ENCODE measurements at regions not wholly inside any gene's neighbourhood (a gene's known extent, or its start where the extent isn't known, plus 50 kb on each side); places are given as distances from the start of the nearest gene placed in this dataset.

DNA sequence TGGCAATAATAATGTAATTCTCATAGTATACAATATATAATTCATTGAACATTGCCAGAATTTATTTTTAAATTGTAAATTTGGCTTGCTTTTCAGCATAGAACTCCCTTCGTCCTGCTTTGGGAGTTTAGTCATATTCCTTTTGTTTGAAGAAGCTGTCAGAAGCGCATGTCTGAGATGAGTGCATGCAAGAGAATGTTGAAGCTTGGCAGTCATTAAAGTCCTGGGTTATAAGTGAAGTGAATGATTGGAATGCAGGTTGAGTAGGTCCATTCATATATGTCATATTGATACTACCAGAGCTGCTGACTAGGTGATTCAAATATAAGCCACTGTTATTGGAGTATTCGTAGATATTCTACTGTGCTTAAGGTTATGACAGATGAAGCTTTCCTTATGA is 243.6 kb upstream of the MDFIC2 start:
- no peak for DNase-seq

DNA sequence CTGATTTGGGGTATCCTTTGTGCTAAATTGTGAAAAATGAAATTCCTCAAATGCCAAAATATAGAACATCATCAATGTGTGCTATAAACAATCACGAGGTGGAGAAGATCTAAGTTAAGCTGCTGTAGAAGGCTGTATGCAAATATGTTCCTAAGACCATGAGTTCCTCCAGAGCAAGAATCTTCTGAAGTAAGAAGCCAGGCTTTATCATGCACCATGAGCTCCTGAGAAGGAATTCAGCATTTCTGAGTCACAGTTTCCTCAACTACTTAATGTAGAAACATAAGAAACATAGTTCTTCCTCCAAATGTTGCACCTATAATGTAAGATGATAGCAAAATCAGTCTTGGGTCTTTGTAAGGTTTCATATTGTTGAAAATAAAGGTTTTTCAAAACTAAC is 241.7 kb upstream of the MDFIC2 start:
- no peak for DNase-seq

DNA sequence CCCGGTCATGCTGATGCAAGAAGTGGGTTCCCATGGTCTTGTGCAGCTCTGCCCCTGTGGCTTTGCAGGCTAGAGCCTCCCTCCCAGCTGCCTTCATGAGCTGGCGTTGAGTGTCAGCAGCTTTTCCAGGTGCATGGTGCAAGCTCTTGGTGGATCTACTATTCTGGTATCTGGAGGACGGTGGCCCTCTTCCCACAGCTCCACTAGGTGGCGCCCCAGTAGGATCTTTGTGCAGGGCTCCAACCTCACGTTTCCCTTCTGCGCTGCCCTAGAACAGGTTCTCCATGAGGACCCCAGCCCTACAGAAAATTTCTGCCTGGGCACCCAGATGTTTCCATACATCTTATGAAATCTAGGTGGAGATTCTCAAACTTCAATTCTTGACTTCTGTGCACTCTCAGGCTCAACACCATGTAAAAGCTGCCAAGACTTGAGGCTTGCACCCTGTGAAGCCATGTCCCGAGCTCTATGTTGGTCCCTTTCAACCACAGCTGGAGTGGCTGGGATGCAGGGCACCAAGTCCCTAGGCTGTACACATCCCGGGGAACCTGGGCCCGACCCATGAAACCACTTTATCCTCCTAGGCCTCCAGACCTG is 238.4 kb upstream of the MDFIC2 start:
- DNase-seq: peak in 3 of 14 donors; percentile 0 to 19 (median 16)

DNA sequence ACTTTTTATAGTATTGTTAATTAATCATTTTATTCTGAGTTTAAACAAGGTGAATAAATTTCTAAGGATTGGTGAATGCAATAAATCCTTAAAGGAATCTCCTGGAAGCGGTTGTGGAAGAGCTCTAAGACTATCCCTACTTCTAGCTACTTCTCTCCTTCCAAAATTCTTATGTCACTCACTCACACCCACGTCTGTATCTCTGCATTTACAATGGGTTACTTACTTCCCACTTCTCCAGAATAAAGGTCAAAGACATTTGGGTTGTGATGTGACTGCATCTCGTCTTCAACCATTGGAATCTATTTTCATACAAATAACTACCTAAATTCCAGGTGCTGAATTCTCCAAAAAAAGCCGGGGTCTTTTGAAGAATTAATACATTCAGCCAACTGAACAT is 234.2 kb upstream of the MDFIC2 start:
- DNase-seq: no peak

DNA sequence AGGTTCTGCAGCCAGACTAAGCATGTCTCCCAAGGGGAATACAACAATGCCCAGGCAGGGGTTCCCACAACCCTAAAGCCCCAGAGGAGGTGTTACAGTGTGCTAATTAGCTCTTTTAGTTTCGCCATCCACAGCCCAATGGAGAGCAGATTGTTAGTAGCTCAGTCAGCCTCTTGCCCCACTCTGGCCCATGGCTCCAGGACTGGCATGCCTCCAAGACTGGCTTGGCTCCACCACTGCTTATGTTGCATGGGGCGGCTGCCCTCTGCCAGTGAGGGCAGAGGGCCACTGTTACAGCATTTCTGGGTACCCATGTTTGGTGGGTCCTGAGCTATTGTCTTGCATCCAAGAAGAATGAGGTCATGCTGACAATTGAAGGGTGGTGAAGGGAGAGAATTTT is 231.1 kb upstream of the MDFIC2 start:
- DNase-seq: no peak

DNA sequence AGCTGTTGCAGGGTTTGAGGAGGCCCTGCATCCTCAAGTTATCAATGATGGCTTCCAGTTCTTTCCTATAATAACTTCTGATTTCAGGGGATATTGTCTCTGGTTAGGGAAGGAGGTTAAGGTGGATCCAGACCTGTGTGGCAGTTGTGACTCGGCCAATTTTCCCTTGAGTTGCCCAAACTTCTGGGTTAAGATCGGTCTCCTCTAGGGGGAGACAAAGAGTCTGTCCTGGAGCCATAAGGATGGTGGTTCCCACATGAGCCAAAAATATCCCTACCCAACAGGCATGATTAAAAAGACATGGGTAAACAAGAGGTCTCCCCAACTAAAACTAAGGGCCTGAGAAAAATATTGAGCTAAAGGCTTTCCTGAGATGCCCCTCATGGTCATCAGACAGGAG is 227.5 kb upstream of the MDFIC2 start:
- DNase-seq: no peak

DNA sequence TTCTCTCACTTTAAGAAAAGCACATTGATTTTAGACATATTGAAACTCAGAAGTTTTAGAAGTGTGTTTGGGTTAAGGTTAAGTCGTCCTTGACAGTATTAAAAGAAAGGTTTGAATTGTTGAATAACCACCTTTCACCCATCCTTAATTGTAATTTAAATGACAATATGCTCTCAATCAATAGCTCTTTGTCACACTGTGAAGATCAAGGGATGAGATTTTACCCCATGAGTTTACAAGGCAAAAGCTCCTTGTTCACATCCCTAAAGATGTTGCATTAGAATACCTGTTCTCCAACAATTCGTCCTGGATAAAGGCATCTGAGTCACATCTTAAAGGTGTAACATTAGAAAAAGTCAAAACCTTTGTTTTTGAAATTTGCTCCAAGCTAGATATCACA is 220.4 kb upstream of the MDFIC2 start:
- DNase-seq: no peak

DNA sequence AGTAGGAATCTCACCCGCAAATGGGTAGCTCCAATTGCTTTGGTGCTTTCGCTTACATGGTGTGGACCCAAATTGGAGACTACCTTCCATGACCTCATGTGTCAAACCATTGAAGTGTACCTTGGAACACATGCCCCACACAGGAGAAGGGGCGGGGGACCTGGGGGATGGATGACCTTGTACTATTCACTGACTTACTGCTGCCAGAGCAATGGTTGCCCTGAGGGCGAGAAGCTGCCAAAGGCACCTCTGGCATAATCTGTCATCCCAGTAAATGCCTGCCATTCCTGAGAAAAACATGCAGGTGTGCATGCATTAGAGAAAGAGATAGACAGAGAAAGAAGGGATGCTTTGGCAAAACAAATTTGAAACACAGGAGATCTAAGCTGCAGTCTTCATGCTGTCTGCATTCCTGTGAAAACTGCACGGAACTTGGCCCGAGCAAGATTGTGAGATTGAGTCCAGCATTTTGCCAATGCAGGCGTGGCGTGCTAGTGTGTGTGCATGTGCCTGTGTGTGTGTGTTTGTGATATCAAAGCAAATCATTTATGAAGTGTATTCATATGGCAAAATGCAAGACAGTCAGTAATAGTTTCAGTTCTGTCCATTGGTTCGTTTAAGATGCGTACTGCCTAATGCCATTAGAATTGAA is 219.5 kb upstream of the MDFIC2 start:
- DNase-seq: no peak

DNA sequence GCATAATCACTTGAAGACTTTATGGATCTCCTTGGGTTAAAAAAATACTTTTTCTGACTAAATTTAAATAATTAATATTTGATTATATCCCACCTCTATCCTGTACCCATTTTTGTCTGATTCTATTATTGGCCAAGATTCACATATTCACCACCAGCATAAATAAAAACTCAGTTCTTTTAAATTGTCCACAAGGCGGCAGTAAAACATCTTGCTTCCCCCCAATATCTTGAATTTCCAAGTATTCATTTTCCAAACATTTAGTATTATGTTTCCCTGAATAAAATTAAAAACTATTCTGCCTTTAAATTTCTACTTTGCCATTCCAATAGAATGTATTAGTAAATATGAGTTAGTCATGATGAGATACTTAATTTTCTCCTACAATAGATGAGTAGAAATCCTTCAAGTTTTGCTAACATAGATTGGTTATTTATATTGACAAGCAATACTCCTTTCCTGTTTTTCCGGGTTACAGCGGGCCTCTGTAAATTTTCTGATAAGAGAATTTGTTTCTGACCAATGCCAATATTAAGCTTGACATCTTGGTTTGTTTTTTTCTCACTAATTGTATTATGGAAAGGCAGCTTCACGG is 218.7 kb upstream of the MDFIC2 start:
- DNase-seq: no peak

DNA sequence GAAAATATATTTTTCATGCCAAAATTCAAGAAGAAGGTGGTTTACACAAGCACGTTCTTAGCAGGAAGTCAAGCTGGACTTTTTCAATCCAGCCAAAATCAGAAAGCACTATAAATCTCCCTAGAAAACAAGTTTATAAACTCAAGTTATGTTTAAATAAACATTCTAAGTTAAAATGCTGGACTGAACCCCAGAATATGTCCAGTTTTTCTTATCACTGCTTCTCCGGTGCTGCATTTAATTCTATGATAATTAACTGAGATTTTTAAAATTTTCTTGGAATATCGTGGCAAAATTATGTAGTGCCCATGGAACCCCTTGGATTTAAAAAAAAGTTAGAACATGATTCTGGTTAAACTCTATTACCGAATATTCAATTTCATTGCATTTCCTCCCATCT is 218.2 kb upstream of the MDFIC2 start:
- no peak for DNase-seq

DNA sequence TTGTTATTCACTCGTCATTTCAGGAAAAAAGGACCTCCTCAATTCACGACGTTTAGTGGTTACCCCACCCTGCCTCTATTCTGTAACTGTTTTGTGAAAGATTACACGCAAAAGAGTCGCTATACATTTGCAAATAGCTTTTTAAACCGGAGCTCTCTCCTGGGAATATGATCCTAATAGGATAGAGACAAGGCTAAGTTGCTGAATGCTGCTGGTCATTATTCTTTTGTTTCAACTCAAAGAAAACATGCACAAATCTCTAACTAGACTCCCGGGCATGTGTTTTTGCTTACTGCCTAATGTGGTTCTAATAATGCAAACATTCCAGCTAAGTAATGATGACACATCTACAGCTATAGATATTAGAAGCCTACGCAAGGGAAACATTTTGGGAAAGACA is 214.6 kb upstream of the MDFIC2 start:
- DNase-seq: no peak

DNA sequence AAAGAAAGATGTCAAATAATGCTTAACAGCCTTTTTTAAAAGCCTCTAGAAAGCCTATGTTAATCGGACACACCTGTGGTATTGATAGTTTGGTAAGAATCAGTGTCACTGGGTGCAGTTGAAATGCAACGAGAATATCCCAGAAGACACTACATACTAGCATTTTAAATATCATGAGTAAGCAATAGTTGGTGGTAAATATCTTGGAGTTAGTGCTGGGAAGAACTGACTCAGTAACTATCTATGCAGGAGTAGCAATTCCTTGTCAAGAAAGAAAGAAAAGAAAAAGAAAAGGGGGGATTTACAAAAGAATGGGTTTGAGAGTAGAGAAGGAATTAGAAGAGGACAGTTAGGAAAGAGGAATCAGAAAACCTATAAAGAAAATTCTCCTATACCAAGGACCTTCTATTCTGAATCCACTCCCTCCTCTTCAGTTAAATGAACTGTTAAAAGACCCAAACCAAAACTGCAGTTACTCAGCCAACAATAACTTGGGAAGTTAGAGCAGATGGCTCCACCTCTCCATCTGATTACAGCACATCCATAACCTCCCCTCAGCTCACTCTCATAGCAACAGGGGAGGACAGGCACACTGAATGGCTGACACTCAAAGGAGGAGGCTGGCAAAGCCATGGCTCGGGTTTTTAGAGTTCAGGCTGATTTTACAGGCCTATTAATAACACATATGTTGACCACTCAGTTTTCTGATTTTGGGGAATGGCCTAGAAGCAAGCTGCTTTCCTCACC is 207.6 kb upstream of the MDFIC2 start:
- no peak for DNase-seq

DNA sequence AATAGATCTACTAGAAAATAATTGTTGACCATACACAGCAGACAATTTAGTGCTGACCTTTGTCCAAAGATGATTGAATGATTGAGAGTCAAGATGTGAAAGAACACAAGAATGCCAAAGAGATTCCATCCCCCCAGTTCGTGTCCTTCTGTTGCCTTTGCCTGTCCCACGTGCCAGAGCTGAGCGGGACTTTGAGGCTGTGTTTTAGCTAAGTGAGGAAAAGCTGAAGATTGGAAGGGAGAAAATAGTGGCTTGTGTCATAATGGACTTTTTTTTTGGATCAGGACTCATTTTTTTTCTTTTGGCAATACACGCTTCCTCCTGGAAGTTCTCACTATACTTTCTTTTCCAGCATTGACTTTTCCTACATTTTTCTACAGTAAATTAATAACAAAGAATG is 206.6 kb upstream of the MDFIC2 start:
- DNase-seq: no peak

DNA sequence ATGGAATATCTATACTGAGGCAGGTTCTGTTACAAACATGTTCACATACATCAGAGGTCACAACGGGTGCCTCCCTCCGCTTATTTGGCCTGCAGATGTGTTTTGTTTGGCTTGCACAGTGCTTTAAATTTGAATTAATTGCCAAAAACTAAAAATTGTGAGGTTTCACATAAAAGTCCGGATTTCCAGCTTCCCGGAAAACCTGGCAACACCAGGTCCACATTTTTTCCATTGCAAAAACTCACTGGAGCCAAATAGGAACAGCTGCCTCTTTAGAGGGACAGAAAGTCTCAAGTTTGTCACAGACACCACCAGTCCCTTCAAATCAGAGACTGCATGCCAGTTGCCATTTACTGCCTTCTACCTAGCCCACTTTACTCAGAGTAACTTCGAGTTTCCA is 205.9 kb upstream of the MDFIC2 start:
- DNase-seq: no peak

DNA sequence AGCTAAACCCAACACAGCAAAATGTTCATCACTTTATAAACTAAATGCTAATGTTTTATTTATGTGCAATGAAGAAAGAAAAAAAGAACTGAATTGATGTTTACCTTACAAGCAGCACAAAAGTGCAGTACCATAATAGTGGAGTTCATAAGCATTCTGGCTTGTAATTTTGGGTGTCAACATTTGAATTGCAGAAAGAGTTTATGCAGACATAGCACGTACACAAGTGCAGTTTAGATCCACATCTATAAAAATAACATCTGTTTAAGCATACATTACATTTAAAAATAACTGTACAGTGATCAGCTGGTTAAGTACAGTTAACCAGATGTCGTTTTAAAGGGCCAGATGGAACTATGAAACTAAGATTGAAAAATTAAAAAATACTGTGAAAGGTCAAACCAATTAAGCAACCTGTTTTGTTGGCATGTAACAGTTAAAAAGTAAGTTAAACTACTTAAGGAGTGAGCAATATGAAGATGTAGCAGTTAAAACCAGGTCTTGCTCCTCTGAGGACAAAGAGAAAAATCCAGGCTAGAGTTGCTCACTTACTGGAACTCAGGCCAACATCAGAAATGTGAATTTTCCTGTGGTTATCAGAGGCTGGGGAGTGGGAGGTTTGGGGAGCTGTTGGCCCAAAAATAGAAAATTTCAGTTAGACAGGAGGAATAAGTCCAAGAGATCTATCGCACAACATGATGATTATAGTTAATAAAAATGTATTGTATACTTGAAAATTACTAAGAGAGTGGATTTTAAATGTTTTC is 204.9 kb upstream of the MDFIC2 start:
- no peak for DNase-seq

DNA sequence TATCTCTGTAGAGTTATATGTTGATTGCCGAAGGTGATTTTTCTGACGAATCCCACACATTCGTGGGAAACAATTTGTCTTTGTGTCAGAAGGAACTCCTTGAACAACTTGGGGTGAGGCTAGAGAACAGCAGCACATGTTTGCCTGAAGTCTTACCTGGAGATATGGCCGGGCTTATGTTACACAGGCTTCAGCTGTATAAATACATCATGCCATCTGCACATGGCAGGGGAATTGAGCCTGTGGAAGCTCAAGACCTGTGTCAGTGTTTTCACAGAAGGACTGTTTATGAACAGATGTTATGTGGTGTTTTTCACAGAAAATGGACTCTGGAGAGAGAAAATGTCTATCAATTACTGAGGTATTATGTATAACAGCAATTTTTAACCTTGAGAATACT is 203.6 kb upstream of the MDFIC2 start:
- DNase-seq: no peak

DNA sequence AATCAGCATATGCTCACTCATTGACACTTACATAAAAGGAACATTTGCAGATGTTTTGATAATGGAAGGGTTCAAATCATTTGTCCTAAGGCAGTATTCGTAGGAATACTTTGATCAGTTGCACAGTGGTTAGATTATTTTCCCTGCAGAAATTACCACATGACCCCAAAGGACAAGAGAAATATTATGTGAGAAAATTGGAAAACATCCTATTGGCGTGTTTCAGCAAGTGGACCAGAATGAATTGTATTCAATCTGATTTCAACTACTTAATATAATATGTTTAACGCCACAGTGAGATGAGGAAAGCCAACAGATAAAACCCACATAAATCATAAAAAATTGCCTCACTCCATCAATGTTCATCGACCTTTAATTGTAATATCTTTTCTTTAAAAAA is 195.0 kb upstream of the MDFIC2 start:
- DNase-seq: no peak

DNA sequence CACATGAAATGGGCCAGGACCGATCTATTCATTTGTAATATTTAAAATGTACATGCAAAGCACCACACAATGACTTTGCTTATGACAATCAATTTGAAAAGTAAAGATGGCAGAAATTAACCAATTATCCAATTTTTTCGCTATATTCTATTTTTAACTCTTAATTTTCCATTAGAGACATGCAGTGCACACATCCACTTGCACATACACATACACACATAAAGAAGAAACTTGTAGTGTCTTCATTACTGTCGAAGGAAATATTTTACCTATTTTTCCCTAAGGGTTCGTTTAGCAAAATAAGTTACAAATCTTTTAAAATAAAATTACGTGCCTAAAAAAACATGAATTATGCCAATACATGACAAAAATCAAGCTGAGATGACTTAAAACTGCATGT is 194.3 kb upstream of the MDFIC2 start:
- DNase-seq: no peak

DNA sequence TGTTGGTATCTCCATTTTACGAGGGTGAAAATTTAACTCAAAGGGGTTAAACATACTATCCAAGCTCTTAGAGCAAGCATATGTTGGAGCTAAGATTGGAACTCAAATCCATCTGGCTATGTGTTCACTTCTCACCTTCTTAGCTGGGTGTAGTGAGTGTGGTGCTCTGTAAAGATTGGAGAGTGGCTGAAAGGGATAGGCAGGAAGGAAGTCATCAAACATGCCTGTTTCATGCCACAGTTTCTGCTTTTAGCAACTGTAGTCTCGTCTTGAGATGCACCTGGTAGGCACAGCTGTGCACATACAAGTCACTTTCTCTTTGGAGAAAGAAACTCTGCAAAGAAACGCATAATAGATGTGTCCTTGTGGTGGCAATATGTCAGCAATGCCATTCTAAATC is 189.1 kb upstream of the MDFIC2 start:
- DNase-seq: no peak

DNA sequence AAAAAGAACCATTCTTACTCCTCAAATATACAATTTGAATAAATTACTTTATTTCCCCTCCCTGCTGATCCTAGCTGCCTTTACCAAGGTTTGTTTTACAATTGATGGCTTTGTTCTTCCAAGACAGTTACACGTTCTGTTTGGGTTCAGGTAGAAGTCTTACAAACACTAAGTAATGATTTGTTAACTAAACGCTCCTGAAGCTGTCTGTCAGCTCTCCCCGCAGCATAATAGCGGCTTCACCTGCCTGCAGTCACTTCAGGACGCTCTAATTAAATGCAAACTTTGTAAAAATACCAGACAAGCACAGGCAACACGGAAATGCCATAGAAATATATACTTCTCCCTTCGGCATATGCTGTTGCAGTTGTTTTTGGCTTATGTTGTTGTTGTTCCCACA is 176.4 kb upstream of the MDFIC2 start:
- no peak for DNase-seq

DNA sequence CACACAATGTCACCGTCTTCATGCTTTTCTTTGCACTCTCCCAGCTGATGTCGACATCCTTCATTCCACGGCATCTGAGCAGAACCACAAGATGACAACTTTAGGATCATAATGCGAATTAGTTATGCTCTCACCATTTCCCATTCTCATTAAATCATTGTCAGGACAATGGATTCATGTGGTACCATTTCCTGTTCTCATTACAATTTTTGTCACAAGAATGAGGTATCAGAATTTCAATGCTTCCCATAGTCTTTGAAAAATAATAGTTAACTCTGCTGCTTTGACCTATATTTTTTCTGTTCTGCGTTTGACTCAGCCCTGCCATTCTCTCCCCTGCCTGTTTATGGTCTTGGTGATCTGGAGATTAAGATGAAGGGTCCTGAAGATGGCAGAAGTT is 175.7 kb upstream of the MDFIC2 start:
- DNase-seq: no peak

DNA sequence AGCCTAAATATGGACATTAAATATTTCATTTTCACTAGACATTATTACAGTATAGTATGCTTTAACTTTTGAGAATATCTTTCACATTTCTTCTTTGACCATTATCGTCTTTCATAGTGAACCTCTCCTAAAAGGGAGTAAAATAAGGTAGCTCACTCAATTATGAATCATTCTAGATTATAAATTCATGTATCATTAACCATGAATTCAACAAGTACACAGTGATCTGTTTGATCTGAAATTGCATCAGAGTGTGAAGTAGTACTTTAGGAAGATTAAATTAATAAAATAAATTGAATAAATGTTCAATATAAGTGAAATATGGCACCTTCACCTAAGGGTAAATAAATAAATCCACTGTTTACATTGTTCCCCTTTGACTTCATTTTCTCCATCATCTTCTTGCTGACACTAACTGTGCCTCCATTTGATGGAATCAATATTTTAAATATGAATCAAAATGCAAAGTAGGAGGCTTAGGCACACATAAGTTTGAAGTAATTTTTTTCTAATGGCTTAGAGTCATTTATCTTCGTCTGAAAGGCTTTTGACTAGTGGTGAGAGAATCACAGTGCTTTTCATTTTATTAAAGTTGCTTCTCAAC is 174.1 kb upstream of the MDFIC2 start:
- no peak for DNase-seq

DNA sequence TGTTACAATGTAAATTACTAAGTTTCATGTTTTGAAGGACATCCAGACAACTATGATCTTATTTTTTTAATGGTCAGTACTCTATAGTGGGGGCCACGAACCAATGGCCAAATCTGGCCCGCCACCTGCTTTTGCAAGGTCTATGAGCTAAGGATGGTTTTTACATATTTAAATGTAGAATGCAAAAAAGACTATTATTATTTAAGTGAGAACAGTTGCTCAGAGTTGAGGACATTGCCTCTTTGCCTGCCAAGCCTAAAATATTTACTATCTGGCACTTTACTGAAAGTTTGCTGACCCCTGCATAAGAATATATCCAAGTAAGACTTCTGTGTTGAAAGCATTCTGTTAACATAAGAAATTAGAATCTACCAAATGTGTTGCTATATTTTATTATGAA is 163.7 kb upstream of the MDFIC2 start:
- no peak for DNase-seq

Measured in C1 segment of cervical spinal cord (tissue), 14 donors.